C4-2B (cell line): ENCODE measurements at regions not wholly inside any gene's neighbourhood (a gene's known extent, or its start where the extent isn't known, plus 50 kb on each side); places are given as distances from the start of the nearest gene placed in this dataset.
"Not testable (repeated sequence)": the region's sequence is repeated elsewhere in the genome, so short reads cannot be mapped to it uniquely, and the experiment has no call there.

ENCODE experiments used
- H3K27ac ChIP-seq: fragments of 450-650 bp; 2 replicates; pipeline ENCODE4 v1.5.1; 2017
- ZFX ChIP-seq: fragments of 450-650 bp; IDR thresholded peaks from 2 replicates; pipeline ENCODE4 v1.6.1; 2017
- TF ChIP-seq, protein P1 (sequence below): fragments of 450-650 bp; conservative IDR thresholded peaks from 2 replicates; pipeline ENCODE4 v1.5.1; 2017; ENCODE audit warnings: mild to moderate bottlenecking

DNA sequence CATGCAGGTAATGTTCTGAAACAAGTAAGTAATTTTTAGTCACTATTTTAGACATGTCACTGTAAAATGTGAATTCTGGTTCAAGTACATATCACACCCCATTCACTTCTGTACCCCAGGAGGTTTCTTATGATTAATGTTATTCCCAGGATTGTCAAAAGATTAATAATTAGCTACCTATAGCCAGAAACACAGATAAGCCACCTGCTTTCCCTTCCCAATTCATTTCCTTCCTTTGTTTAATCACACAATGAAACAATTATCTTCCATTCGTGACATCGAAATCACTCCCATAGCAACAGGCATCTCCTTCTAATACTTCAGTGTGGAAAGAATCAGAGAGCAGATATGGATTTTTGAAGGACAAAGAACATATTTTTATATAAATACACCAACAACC is 1650.3 kb upstream of the CELF4 start:
- TF ChIP-seq ZFX, result no peak
- TF ChIP-seq, protein P1, sequence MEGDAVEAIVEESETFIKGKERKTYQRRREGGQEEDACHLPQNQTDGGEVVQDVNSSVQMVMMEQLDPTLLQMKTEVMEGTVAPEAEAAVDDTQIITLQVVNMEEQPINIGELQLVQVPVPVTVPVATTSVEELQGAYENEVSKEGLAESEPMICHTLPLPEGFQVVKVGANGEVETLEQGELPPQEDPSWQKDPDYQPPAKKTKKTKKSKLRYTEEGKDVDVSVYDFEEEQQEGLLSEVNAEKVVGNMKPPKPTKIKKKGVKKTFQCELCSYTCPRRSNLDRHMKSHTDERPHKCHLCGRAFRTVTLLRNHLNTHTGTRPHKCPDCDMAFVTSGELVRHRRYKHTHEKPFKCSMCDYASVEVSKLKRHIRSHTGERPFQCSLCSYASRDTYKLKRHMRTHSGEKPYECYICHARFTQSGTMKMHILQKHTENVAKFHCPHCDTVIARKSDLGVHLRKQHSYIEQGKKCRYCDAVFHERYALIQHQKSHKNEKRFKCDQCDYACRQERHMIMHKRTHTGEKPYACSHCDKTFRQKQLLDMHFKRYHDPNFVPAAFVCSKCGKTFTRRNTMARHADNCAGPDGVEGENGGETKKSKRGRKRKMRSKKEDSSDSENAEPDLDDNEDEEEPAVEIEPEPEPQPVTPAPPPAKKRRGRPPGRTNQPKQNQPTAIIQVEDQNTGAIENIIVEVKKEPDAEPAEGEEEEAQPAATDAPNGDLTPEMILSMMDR, result no peak
- no peak overlapping the region for H3K27ac ChIP-seq

DNA sequence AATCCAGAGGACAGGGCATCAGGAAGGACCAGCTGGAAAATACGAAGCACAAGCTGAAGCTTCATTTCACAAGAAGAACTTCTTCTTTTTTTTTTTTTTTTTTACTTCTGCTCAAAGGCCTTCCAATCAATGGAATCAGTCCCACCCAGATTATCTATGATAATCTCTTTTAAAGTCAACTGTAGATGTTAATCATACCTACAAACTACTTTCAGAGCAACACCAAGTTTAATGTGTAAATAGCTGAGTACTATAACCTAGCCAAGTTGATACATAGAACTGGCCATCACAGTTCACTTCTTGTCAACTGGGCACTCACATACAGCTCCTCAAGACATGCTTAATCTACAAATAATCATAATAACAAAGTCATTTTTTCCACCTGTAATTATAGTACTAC is 1645.9 kb upstream of the CELF4 start:
- TF ChIP-seq, protein P1, result no peak
- TF ChIP-seq ZFX, result no peak
- H3K27ac ChIP-seq, result no peak overlapping the region

DNA sequence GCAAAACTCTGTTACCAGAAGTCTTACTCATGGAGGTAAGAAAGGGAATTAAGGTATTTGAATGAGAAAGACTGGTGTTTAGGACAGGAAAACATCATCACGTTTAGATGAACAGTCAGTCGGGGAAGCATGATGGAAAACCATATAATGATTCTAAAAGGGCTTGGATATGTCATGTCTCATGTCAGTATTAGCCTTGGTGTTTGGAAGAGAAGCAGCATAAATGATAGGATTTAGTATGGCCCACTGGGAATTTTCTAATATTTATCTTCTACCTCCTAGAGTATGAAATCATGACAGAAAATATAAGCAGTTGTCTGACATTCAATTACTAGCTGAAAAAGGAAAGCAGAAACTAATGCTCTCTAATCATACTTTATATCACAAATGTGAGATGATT is 1643.6 kb upstream of the CELF4 start:
- TF ChIP-seq, protein P1, result no peak
- TF ChIP-seq ZFX, result no peak
- no peak overlapping the region for H3K27ac ChIP-seq

GRCh38 chr18:39208729-39209128 is 1643.1 kb upstream of the CELF4 start:
- TF ChIP-seq, protein P1, result no peak
- TF ChIP-seq ZFX, result no peak
- no peak overlapping the region for H3K27ac ChIP-seq

DNA sequence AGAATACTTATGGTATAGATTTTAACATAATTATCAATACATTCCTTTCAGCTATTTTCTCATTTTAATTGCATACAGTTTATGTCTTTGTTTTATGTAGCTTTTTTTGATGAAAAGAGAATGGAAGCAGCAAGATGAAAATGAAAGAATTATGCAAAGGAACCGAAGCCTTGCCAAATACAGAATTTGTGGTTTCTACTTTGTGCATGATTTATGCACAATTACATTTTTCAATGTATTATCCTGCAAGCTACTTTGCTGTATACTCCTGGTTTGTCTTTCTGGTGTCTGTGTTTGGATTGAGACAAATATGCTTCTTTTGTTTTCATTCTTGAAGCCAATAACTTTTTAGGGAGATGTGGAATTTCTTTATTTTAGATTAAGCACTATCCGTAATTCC is 1642.6 kb upstream of the CELF4 start:
- TF ChIP-seq, protein P1, result no peak
- TF ChIP-seq ZFX, result no peak
- H3K27ac ChIP-seq, result no peak overlapping the region

DNA sequence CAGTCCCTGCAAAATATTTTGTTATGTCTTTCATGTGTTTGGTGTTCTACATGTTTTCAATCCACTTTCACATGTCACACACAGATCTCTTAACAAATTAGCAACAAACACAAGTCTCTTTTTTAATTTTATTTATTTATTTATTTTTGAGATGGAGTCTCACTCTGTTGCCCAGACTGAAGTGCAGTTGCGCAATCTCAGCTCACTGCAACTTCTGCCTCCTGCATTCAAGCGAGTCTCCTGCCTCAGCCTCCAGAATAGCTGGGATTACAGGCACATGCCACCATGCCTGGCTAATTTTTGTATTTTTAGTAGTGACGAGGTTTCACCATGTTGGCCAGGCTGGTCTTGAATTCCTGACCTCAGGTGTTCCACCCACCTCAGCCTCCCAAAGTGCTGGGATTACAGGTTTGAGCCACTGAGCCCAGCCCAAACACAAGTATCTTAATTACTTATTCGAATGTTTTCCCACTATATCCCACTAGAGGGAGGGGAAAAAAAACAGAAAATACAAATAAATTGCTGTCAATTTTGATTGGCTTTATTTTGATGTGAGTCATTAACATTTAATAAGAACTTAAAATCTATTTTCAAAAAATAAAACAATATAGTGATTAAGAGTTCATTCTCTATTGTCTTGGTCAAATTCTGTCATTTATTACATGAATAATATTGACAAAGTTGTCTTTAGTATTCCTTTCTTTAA is 1641.0 kb upstream of the CELF4 start:
- TF ChIP-seq, protein P1, result peak; percentile 14
- not testable (repeated sequence) for H3K27ac ChIP-seq

DNA sequence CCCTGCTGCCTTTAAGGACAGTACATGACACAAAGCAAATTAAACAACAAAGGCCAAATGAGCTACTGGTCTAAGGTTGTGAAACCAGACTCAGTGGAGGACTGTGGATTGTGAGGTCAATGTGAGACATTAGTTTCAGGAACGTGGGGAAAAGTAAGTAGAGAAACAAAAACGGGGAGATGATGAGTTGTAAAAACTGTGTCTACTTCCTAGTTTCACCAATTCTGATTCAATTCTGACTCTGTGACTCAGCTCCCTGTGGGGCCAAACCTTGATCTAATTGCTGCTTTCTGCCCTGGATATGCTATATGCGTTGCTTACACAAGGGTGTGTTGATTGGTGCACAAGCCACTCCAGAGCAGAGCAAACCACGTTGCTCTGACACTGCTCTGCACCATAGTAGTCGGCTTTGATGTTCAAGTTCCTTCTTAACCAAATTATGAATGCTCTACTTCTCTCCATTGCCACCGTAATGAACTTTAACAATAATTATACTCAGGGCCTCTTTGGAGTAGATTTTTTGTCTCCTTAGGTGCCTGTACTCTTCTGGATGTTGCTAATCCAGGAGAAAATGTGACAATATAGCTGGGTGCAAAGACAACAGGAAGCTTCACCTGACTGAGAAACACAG is 1640.1 kb upstream of the CELF4 start:
- TF ChIP-seq, protein P1, result no peak
- no peak for TF ChIP-seq ZFX
- no peak overlapping the region for H3K27ac ChIP-seq
